Right cardiac atrium (tissue), 5 donors: ENCODE measurements at regions not wholly inside any gene's neighbourhood (a gene's known extent, or its start where the extent isn't known, plus 50 kb on each side); places are given as distances from the start of the nearest gene placed in this dataset.
"Not testable (repeated sequence)": the region's sequence is repeated elsewhere in the genome, so short reads cannot be mapped to it uniquely, and the experiment has no call there.

Experiments
- ATAC-seq, 2 donors: fragments of 200-7000 bp; cut with Tn5 transposase; one replicate each; pipeline versions ENCODE4 v1.8.0 to v1.9.1; 2020; ENCODE audit warnings: moderate library complexity in 2 of 2, mild to moderate bottlenecking in 1 of 2
- DNase-seq, 3 donors: peaks; one replicate each; pipeline ENCODE4 v3.0.0-alpha.2; 2020
- H3K27ac ChIP-seq: one replicate; pipeline ENCODE4 v1.5.1; 2013; ENCODE audit warnings: mild to moderate bottlenecking, low read length, control low read depth, moderate library complexity
- H3K27me3 ChIP-seq: one replicate; pipeline ENCODE4 v1.6.1; 2013; ENCODE audit not compliant: control insufficient read depth, insufficient read depth
- H3K4me1 ChIP-seq: one replicate; pipeline ENCODE4 v1.6.1; 2013; ENCODE audit warnings: low read length; ENCODE audit not compliant: control insufficient read depth, insufficient read depth
- H3K4me3 ChIP-seq: one replicate; pipeline ENCODE4 v1.5.1; 2013; ENCODE audit warnings: low read length, control low read depth
- H3K9me3 ChIP-seq: one replicate; pipeline ENCODE4 v1.6.1; 2013; ENCODE audit warnings: low read length; ENCODE audit not compliant: control insufficient read depth
- WGBS: extraction: QIAGEN DNeasy Blood & Tissue Kit; methylation state at CpG from one replicate; pipeline ENCODE4 v1.1.7; 2013; 5-methylcytosine and 5-hydroxymethylcytosine counted together
- intact Hi-C, 4 donors: fragments of 100-400 bp; cut with DNase I; formaldehyde crosslinking; loops; one replicate each; pipeline versions ENCODE4 v1.11.0 to v1.14.0; 2022 to 2023
- donor health status: healthy with polysubstance abuse.
- donor health status: DM: no; HTN: yes; CAD: no.
- donor health status: DM: no; HTN: no; CAD: no.
- donor health status: DM: no; HTN: yes; CAD: no; lungs with severe emphysema.
- donor health status: DM: yes; HTN: yes; CAD: no.

GRCh38 chr4:9505341-9505740 lies 61.1 kb downstream of the DEFB131A start:
- 93% methylated on average over 21 of the region's 21 CpGs for WGBS

DNA sequence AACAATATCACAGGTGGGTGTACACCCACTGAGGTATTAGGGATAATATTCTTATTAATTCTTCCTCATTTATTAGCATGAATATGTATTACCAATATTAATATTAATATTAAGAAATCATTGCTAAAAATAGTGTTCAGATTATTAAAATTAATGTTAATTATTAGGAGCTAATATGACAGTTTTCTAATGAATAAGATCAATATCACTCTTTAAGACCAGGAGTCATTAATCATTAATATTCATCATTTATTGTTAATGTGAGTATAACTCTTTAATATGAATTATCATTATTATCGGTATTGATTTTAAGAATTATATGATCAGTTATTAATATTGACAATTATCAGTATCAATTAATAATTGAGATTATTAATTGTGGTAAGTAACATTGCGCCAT lies 62.5 kb downstream of the DEFB131A start:
- WGBS, result 89% methylated on average over 2 of the region's 2 CpGs
- not testable (repeated sequence) for ATAC-seq

More at GRCh38 chr4:9505341-9505740, 61.1 kb downstream of the DEFB131A start:
- intact Hi-C loops, H3K4me3 ChIP-seq, H3K4me1 ChIP-seq, H3K9me3 ChIP-seq, ATAC-seq, DNase-seq, H3K27me3 ChIP-seq, H3K27ac ChIP-seq: not testable (repeated sequence)

GRCh38 chr4:9512941-9513340 lies 68.7 kb downstream of the DEFB131A start:
- DNase-seq, H3K27ac ChIP-seq, H3K27me3 ChIP-seq, H3K9me3 ChIP-seq, H3K4me3 ChIP-seq, intact Hi-C loops, ATAC-seq, H3K4me1 ChIP-seq: not testable (repeated sequence)
- WGBS, result 81% methylated on average over 12 of the region's 12 CpGs

More for the DNA sequence above, 62.5 kb downstream of the DEFB131A start:
- H3K27ac ChIP-seq, H3K4me1 ChIP-seq, H3K4me3 ChIP-seq, H3K9me3 ChIP-seq, DNase-seq, H3K27me3 ChIP-seq, intact Hi-C loops: not testable (repeated sequence)

DNA sequence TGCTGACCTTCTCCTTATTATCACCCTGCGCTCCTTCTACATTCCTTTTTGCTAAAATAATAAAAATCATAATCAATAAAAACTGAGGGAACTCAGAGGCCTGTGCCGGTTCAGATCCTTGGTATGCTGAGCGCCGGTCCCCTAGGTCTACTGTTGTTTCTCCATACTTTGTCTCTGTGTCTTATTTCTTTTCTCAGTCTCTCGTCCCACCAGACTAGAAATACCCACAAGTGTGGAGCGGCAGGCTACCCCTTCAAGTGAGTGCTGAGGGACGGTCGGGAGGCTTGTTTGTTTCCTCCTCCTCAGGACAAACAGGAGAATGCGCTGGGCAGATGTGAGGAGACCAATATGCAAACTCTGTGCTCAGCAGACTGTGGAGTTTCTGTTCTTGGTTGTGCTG lies 75.4 kb downstream of the DEFB131A start:
- not testable (repeated sequence) for DNase-seq
- WGBS, result 81% methylated on average over 8 of the region's 9 CpGs

DNA sequence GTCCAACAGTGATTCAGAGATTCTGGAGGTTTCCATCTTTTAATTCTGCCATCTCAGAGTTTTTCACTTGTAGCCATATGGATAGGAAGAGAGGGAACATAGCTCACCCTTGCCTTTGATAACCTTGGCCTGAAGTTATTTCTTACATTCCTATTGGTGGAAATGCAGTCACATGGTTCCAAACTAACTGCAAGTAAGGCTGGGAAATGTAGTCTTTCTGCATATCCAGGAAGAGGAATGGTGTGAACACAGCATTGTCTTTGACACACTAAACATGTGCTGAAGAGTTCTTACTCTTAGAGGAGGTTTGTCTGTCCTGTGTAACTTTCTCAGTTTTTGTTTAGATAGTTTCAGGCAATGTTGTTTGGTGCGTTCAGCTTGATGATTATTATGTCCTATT lies 78.7 kb downstream of the DEFB131A start:
- H3K4me3 ChIP-seq, H3K27ac ChIP-seq, H3K9me3 ChIP-seq, H3K27me3 ChIP-seq, ATAC-seq, DNase-seq, H3K4me1 ChIP-seq, intact Hi-C loops: not testable (repeated sequence)
- 94% methylated on average over 1 of the region's 1 CpG for whole genome bisulfite sequencing

More for the DNA sequence above, 75.4 kb downstream of the DEFB131A start:
- H3K9me3 ChIP-seq, intact Hi-C loops, H3K27me3 ChIP-seq, ATAC-seq, H3K4me3 ChIP-seq, H3K4me1 ChIP-seq, H3K27ac ChIP-seq: not testable (repeated sequence)

- H3K27me3 ChIP-seq, DNase-seq, intact Hi-C loops, ATAC-seq, H3K4me1 ChIP-seq, H3K9me3 ChIP-seq, H3K4me3 ChIP-seq, H3K27ac ChIP-seq: not testable (repeated sequence)
- WGBS, result 85% methylated on average over 18 of the region's 18 CpGs
These were observed 80.2 kb downstream of the DEFB131A start for GRCh38 chr4:9524406-9524805.

- H3K27ac ChIP-seq, intact Hi-C loops, H3K9me3 ChIP-seq, H3K27me3 ChIP-seq, H3K4me1 ChIP-seq: not testable (repeated sequence)
- 1% methylated on average over 81 of the region's 81 CpGs for WGBS
- ATAC-seq (peak; percentile 42 to 56), DNase-seq (peak; percentile 81 to 92 (median 92))
- H3K4me3 ChIP-seq, result peak overlapping the region; percentile 8
These were observed 88.1 kb downstream of the DEFB131A start for GRCh38 chr4:9532134-9532862.

GRCh38 chr4:9532863-9533192 lies 88.6 kb downstream of the DEFB131A start:
- H3K9me3 ChIP-seq, H3K4me1 ChIP-seq, DNase-seq, H3K4me3 ChIP-seq, intact Hi-C loops, H3K27me3 ChIP-seq, H3K27ac ChIP-seq, ATAC-seq: not testable (repeated sequence)
- WGBS, result 11% methylated on average over 15 of the region's 15 CpGs

- DNase-seq, H3K27ac ChIP-seq, ATAC-seq, intact Hi-C loops, H3K9me3 ChIP-seq, H3K4me1 ChIP-seq, H3K4me3 ChIP-seq, H3K27me3 ChIP-seq: not testable (repeated sequence)
- WGBS, result 46% methylated on average over 9 of the region's 9 CpGs
These were observed 92.9 kb downstream of the DEFB131A start for GRCh38 chr4:9537101-9537500.

GRCh38 chr4:9539939-9540520 lies 95.8 kb downstream of the DEFB131A start:
- 86% methylated on average over 5 of the region's 5 CpGs for WGBS
- intact Hi-C loops, ATAC-seq, H3K4me3 ChIP-seq, H3K9me3 ChIP-seq, DNase-seq, H3K27me3 ChIP-seq, H3K4me1 ChIP-seq, H3K27ac ChIP-seq: not testable (repeated sequence)

DNA sequence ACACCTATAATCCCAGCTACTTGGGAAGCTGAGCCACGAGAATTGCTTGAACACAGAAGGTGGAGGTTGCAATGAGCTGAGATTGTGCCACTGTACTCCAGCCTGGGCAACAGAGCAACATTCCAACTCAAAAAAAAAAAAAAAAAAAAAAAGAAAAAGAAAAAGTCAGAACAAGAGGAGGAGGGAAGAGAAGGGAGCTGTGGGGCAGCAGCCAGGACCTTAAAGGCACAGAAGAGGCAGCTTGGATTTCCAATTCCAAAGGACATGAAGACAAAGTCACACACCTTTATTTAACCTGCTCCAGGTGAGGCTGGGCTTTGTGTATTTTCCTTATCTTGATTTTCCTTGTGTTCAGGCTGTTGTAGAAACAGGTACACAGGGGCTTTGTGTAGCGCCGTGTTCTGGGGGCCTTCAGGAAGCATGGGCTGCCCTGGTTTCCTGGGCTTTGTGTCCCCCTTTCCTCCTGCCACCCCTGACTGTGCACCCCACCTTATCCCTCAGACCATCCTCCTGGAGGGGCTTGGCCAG lies 97.2 kb downstream of the DEFB131A start:
- ATAC-seq, H3K4me1 ChIP-seq, H3K9me3 ChIP-seq, H3K27me3 ChIP-seq, intact Hi-C loops, DNase-seq, H3K27ac ChIP-seq, H3K4me3 ChIP-seq: not testable (repeated sequence)
- 65% methylated on average over 3 of the region's 3 CpGs for WGBS
